ENCODE measurements at regions not wholly inside any gene's neighbourhood (a gene's known extent, or its start where the extent isn't known, plus 50 kb on each side); places are given as distances from the start of the nearest gene placed in this dataset.

GRCh38 chr2:66721776-66722175 is 286.9 kb downstream of the MEIS1 start:
- no peak overlapping the region for H3K4me3 ChIP-seq (ENCODE audit: control extremely low read depth in 1 of 5, extremely low read depth in 1 of 5, insufficient read depth in 1 of 5, low read depth in 2 of 5, low read length in 4 of 5)
- H3K36me3 ChIP-seq (replicated peaks in 1 of 2; ENCODE audit: control extremely low read depth in 1 of 2, control insufficient read depth in 1 of 2, extremely low read depth in 1 of 2, insufficient read depth in 2 of 2, low read length in 1 of 2): no peaks in the 10 kb centered on the region
- Mint-ChIP-seq H3K4me3 (no peak overlapping the region), H3K27ac (no peak overlapping the region), H3K27me3 (no peaks in the 10 kb centered on the region), H3K4me1 (no peaks in the 10 kb centered on the region), H3K9me3 (ENCODE audit: insufficient read depth) (no peaks in the 10 kb centered on the region)
- H3K4me2 ChIP-seq (replicated peaks; ENCODE audit: low read depth, low read length, poor library complexity, severe bottlenecking): no peak overlapping the region
- H3K79me2 ChIP-seq (ENCODE audit: control insufficient read depth, insufficient read depth, low read length): no peaks in the 10 kb centered on the region
- H4K20me1 ChIP-seq (ENCODE audit: control insufficient read depth, insufficient read depth, low read length, poor library complexity, severe bottlenecking): no peaks in the 10 kb centered on the region
- POLR2A ChIA-PET: no interaction called here
- H3K27ac ChIP-seq (ENCODE audit: low read length in 2 of 2): no peak overlapping the region
- H3K9ac ChIP-seq (ENCODE audit: low read length): no peak overlapping the region
- no peak overlapping the region for H2AFZ ChIP-seq (ENCODE audit: insufficient read depth, low read depth, low read length, poor library complexity, severe bottlenecking)
- H3K4me1 ChIP-seq (ENCODE audit: control insufficient read depth in 2 of 2, insufficient read depth in 2 of 2, low read length in 2 of 2): no peaks in the 10 kb centered on the region
- H3K9me3 ChIP-seq (ENCODE audit: control extremely low read depth in 1 of 3, control insufficient read depth in 2 of 3, insufficient read depth in 1 of 3, low read length in 2 of 3): no peaks in the 10 kb centered on the region
- CTCF ChIA-PET: no interaction called here
- ATAC-seq (ENCODE audit: low read depth): no peak
- WGBS (ENCODE audit: insufficient coverage): no CpG with 5 or more reads among the region's 1 CpG
- TF ChIP-seq CTCF (IDR thresholded peaks at IDR 0.05): no peak
- TF ChIP-seq EZH2 (IDR thresholded peaks at IDR 0.05; ENCODE audit: borderline replicate concordance, insufficient read depth, low read depth, low read length, poor library complexity, severe bottlenecking): no peak
- no peaks in the 10 kb centered on the region for H3K27me3 ChIP-seq (replicated peaks in 1 of 4; ENCODE audit: control extremely low read depth in 1 of 4, control insufficient read depth in 3 of 4, insufficient read depth in 4 of 4, low read length in 3 of 4)
- no peak for DNase-seq
- intact Hi-C loops (cut with micrococcal nuclease): no loop called here

GRCh38 chr2:66724241-66724640 is 289.3 kb downstream of the MEIS1 start:
- Mint-ChIP-seq H3K27me3 (no peaks in the 10 kb centered on the region), H3K9me3 (ENCODE audit: insufficient read depth) (no peaks in the 10 kb centered on the region), H3K4me1 (no peaks in the 10 kb centered on the region), H3K4me3 (no peak overlapping the region), H3K27ac (no peak overlapping the region)
- H3K79me2 ChIP-seq (ENCODE audit: control insufficient read depth, insufficient read depth, low read length): no peaks in the 10 kb centered on the region
- H3K4me2 ChIP-seq (replicated peaks; ENCODE audit: low read depth, low read length, poor library complexity, severe bottlenecking): no peak overlapping the region
- H3K4me3 ChIP-seq (ENCODE audit: control extremely low read depth in 1 of 5, extremely low read depth in 1 of 5, insufficient read depth in 1 of 5, low read depth in 2 of 5, low read length in 4 of 5): no peak overlapping the region
- no peak overlapping the region for H3K27ac ChIP-seq (ENCODE audit: low read length in 2 of 2)
- H3K4me1 ChIP-seq (ENCODE audit: control insufficient read depth in 2 of 2, insufficient read depth in 2 of 2, low read length in 2 of 2): no peaks in the 10 kb centered on the region
- no peak overlapping the region for H3K9ac ChIP-seq (ENCODE audit: low read length)
- intact Hi-C loops (cut with micrococcal nuclease): no loop called here
- no peak for TF ChIP-seq CTCF (IDR thresholded peaks at IDR 0.05)
- no peak for TF ChIP-seq EZH2 (IDR thresholded peaks at IDR 0.05; ENCODE audit: borderline replicate concordance, insufficient read depth, low read depth, low read length, poor library complexity, severe bottlenecking)
- 94% methylated on average over 5 of the region's 6 CpGs for WGBS (ENCODE audit: insufficient coverage)
- no peaks in the 10 kb centered on the region for H3K9me3 ChIP-seq (ENCODE audit: control extremely low read depth in 1 of 3, control insufficient read depth in 2 of 3, insufficient read depth in 1 of 3, low read length in 2 of 3)
- CTCF ChIA-PET: no interaction called here
- no peaks in the 10 kb centered on the region for H4K20me1 ChIP-seq (ENCODE audit: control insufficient read depth, insufficient read depth, low read length, poor library complexity, severe bottlenecking)
- no peaks in the 10 kb centered on the region for H3K27me3 ChIP-seq (replicated peaks in 1 of 4; ENCODE audit: control extremely low read depth in 1 of 4, control insufficient read depth in 3 of 4, insufficient read depth in 4 of 4, low read length in 3 of 4)
- ATAC-seq (ENCODE audit: low read depth) (no peak), DNase-seq (no peak)
- no peak overlapping the region for H2AFZ ChIP-seq (ENCODE audit: insufficient read depth, low read depth, low read length, poor library complexity, severe bottlenecking)
- POLR2A ChIA-PET: no interaction called here
- H3K36me3 ChIP-seq (replicated peaks in 1 of 2; ENCODE audit: control extremely low read depth in 1 of 2, control insufficient read depth in 1 of 2, extremely low read depth in 1 of 2, insufficient read depth in 2 of 2, low read length in 1 of 2): no peaks in the 10 kb centered on the region
